NCI-H82 treated with DMSO at 0.1 percent for 48 hours (cell line): ENCODE measurements at regions not wholly inside any gene's neighbourhood (a gene's known extent, or its start where the extent isn't known, plus 50 kb on each side); places are given as distances from the start of the nearest gene placed in this dataset.
A peak's percentile ranks its signal among the peaks of the same experiment; 100 is the strongest.
"Not testable (repeated sequence)": the region's sequence is repeated elsewhere in the genome, so short reads cannot be mapped to it uniquely, and the experiment has no call there.

Experiments used
- DNase-seq: peaks from one replicate; lab custom pipeline; 2025; ENCODE audit not compliant: unreplicated experiment; lab: John Stamatoyannopoulos, UW

DNA sequence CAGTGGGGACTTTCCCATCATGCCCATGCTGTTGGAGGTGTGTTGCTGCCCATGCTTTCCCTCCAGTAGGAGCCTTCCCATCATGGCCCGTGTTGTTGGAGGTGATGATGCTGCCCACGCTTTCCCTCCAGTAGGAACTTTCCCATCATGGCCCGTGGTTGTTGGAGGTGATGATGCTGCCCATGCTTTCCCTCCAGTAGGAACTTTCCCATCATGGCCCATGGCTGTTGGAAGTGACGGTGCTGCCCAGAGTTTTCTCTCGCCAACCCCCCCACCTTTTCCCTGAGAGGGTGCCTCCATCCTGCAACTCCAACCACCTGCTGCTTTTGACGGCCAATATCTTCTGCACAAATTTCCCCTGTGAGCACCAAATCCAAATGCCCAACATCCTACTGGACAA lies 205.7 kb downstream of the TOMM20 start:
- no peak for DNase-seq

DNA sequence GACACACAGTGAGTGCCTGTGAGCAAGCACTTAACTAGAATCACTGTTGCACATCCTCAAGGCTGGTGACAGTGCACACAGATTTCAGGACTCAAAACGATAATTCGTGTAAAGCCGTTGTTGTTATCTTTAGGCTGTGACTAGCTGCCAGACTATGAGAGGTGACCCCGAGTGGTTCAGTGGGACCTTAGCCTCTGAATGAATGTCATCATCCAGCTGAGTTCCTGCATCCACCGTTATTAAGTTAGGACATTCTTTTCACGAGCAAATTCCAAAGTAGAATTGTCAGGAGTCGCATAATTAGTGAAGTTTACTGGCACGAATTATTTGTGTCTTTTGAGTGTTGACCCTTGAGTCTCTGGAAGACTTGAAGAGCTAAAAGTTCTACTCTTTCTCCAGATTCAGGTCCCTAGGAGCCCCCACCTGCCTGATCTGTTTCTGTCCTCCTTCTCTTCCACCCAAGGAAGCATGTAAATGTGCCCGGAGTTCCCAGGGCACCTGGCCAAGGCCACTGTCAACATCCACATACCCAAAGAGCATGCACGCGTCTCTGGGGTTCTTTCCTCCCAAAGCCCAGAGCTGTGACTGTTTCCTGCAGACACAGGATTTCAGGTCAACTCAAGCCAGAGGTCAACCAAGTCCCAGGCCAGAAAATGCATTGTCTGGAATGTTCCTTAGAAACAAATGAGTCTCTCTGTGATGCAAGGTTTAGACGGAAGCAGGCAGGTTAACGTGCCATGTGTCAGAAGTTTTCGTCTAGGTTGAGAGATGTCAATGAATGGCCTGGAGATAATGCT lies 207.2 kb downstream of the TOMM20 start:
- no peak for DNase-seq

DNA sequence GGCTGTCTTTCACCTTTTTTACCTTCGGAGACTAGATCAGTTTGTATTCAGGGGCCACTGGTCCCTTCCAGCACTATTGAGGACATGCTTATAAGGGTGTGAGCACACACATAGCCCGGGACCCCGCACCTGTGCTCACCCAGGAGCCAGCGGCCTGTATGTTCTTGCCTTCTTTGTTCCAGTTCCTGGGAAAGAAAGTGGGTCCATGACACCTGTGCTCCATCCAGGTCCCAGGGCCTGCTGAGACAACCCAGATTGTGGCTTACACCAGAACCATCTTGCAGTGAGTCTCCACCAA lies 207.8 kb downstream of the TOMM20 start:
- DNase-seq = no peak

DNA sequence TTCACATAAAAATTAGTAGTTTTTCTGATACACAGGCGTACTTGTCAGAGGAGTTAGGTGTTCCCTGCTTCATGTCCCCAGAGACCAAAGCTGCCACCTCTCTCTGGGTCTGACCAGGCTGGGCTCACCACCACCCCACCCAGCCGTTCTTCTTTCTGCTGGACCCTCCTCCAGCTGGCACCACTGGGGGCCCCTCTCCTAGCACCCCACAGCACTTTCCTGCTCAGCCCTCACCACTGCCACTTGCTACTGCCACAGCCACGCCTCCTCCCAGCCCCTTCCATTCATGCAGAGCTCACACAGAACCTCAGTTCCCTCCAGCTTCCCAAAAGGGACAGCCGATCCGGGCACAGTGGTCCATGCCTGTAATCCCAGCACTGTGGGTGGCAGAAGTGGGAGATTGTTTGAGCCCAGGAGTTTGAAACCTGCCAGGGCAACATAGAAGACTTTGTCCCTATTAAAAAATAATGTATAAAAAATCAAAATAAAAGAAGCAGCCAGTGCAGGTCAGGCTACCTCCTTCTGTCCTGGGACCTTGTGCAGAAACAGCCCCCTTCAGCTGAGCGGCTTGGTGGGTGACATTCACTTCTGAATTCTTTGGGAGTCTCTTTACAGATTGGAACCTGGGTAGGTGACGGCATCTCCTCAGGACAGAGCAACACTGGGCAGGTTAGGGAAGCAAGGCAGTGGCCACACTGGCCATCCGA lies 208.3 kb downstream of the TOMM20 start:
- no peak for DNase-seq

DNA sequence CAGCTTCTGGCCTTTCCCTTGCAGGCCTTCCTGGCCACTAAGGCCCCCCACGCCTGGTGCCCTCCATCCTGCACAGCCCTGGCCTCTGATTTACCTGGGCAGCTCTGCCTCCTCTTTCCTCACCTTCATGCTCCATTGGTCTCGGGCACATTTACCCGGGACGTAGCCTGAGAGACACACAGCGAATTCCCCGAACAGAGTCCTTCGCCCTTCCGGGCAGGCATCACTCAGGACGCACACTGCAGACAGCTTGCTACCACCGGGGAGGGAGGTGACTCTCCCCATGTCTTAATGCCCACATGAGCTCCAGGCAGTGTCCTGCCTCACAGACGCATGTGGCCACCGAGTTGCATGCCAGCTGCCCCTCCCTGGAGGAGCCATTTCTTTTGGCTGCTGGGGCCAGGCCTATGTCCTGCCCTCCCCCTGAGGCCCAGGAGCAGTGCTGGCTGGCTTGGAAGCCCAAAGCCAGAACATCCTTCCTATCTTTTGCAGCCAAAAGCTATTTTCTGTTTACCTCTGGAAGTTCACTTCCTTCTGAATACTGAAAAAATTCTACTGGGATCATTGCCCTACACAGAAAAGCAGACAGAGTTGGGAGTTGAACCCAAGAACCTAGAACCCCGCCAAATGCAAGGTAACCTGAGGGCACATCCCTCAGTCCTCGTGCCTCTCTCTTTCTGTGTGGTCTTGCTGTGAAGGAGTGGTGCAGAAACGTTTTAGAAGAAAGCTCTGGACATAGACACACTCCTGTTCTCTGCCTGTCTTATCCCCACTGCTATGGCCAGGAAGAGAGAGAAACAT lies 209.5 kb downstream of the TOMM20 start:
- no peak for DNase-seq

DNA sequence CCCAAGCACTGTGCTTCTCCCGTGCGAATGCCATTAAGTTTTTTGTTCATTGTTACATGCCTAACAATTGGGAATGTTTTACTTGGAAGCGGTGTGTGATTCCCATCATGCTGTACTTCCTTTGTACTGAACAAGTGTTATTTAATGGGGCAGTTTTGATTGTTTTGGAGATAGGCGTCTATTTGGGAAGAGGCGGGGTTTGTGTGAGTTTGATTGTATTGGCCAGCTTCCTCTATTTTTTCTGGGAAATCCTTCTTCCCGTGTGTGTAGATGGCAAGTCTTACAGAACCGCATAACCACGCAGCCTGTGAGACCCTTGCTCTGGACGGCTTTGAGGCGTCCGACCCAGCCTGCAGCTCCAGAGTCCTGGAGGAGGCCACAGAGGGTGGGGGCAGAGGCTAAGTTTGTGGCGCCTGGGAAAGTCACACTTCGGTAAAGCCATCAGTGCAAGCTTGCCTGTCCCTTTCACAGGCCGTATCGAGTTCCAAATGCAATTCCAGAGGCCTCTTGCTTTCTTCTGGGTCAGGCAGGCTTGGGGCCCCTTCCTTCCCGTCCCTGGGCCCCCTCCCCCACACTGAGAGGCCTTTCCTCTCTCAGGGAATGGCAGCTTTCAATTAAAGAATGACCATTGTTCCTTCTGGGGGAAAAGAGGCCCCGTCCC lies 210.3 kb downstream of the TOMM20 start:
- DNase-seq = no peak

DNA sequence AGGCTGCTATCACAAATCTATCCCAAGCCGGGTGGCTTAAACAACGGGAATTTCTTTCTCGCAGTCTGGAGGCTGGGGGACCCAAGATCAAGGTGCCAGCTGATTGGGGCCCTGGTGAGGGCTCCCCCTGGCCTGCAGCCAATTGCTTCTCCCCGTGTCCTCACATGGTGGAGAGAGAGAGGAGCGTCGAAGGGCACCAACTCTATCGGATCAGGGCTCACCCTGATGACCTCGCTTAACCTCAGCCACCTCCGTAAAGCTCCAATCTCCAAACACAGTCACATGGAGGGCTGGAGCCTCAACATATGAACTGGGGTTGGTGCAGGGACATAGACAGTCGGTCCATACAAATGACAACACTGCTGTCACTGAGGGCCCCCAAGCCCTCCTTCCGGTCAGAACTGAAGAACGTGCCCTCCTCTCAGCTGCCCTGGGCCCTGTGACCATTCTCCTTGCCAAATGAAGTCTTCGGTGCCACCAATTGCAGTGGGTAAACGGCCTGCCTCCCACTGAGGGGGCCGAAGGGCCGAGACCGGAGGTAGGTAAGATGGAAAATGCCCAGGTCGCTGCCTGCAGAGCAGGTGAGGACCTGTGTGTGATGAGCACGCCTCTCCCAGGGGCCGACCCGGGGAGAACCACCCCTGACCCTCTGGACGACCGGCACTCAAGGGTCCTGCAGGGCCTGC lies 211.0 kb downstream of the TOMM20 start:
- no peak for DNase-seq

DNA sequence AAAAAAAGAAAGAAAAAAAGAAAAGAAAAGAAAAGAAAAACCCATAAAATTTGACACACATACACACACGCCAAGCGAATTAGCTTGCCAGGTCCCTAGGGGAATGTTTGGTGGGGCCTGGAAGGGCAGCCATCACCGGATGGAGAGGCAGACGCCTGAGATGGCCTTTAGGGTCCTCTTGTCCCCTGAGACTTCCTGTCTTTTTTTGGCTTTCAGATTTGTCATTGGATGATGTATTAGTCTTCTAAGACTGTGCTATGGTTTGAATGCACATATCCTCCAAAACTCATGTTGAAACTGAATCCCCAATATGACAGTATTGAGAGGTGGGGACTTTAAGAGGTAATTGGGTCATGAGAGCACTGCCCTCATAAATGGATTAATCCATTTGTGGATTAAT lies 211.8 kb downstream of the TOMM20 start:
- peak; percentile 31 for DNase-seq

DNA sequence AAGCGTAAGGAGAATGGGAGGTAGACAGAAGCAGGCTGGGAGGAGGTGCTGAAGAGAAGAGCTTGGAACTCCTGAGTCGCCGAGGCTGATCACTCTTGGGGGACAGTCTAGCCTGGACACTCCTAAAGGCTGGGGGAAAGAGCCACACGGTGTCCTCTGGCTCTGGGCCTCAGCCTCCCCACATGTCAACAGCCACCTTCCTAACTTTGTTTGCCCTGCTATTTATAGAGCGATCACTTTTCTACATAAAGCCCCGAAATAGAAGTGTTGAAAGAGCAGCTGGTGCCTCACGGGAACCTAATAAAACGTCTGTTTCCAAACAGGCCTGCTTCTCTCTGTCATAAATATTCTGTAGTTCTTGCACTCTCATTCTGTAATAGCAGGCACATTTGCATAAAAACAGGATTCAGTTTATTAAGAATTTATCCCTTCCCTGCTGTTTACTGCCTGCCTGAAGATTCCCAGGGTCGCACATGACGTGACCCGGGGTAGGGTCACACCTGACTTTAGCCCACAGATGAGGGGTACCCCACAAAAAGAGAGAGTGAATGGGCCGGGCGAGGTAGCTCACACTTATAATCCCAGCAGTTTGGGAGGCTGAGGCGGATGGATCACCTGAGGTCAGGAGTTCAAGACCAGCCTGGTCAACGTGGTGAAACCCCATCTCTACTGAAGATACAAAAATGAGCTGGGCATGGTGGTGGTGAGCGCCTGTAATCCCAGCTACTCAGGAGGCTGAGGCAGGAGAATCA lies 212.5 kb downstream of the TOMM20 start:
- no peak for DNase-seq

DNA sequence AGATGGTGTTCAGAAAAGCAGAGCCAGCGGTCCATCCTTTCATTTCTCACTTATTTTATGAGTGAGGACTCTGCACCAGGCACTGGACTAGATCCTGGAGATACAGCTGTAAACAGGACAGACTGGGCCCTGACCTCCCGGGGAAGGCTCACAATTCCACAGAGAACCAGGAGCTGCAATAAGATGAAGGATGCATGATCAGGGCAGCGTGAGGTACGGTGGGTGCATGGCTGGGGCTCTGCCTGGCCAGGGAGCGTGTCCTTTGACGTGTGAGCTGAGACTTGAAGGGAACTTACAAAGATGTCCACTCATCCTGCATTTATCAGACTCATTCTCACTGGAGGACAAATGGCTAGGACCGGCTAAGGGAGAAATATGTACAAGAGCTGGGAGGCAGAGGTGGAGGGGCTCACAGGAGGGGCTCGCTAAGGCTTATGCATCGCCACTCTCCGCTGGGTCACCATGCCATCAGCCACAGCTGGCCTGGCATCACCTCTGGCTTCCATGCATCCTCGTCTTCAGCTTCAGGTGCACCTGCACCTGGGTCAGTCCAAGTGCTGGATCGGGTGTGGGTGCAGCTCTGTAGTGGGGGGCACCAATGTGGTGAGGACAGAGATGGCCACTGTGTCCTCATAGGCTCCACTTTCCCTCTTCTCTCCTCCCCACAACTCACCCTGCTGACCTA lies 213.9 kb downstream of the TOMM20 start:
- DNase-seq = no peak

DNA sequence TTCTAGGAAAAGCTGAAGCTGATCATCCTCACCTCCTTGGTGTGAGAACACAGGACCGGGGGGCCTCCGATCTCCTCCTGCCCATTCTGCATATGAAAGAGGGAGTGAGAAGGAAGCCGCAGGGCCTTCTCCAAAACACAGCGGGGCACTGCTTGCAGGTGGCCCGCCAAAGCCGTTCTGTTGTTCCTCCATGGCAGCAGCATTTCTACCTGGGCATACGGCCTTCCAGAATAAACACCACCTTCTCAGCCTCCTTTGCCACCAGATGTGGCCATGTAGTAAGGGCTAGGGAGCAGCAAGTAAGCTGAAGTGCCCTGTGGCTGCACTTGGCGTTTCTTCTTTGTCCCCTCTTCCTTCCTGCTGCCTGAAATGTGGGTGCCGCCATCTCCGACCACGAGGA lies 214.9 kb downstream of the TOMM20 start:
- DNase-seq = no peak

DNA sequence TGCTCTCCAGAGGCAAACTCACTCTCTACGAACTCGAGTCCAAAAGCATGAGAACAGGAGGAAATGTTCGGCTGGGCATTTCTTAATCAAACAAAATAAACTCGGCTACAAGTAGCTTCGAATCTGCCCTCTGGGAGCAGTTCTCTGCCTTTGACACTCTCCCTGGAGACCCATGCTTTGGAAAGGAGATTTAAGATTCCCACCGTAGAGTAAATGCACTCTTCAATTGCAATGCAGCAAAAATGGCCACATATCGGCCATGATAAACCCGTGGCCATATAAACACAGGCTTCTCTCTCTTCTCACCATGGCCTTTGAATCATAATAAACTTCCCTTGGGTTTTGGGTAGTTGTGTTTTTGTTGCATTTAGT lies 215.4 kb downstream of the TOMM20 start:
- no peak for DNase-seq

DNA sequence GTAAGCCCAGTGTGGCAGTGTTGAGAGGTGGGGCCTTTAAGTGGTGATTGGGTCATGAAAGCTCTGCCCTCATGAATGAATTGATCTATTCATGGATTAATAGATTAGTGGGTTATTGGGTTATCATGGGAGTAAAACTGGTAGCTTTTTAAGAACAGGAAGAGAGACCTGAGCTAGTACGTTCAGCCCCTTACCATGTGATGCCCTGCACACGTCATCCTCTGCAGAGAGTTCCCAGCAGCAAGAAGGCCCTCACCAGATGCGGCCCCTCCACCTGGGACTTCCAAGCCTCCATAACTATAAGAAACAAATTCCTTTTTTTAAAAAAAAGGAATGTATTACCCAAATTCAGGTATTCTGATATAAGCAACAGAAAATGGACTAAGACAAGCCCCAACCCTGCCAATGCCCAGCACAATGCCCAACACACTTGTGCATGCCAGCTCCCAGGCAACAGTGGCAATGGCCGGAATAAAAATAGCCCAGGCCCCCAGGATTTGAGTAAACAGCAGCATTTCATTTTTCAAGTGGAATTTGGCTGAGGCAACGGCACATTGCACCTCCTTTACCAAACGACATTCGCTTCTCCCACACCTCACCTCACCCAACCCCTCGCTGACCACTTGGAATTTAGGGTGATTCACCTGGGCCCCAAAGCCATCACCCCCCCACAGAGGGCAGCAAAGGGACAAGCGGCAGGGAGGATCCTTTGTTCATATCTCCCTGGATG lies 215.9 kb downstream of the TOMM20 start:
- DNase-seq = no peak

DNA sequence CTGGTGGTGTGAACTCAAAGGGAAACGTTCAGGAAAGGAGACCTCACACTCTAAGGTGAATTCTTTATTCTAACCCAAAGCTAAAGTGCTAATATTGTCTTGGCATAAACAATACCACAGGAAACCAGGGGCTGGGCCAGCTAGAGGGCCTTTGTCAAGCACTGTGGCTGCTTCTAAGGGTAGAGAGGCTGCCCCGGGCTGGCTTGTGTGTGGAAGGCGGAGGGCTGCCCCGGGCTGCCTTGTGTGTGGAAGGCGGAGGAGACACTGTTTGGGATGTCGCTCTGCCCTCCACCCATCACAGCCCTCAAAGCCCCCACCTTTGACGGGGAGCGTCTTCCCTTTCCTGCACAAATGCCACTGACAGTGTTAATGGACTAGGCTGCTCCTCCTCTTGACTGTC lies 216.8 kb downstream of the TOMM20 start:
- DNase-seq = no peak

DNA sequence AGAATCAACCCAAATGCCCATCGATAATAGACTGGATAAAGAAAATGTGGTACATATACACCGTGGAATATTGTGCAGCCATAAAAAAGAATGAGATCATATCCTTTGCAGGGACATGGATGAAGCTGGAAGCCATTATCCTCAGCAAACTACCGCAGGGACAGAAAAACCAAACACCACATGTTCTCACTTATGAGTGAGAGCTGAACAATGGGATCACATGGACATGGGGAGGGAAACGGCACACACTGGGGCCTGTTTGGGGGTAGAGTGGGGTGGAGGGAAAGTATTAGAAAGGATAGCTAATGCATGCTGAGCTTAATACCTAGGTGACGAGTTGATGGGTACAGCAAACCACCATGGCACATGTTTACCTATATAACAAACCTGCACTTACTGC lies 217.5 kb downstream of the TOMM20 start:
- not testable (repeated sequence) for DNase-seq

DNA sequence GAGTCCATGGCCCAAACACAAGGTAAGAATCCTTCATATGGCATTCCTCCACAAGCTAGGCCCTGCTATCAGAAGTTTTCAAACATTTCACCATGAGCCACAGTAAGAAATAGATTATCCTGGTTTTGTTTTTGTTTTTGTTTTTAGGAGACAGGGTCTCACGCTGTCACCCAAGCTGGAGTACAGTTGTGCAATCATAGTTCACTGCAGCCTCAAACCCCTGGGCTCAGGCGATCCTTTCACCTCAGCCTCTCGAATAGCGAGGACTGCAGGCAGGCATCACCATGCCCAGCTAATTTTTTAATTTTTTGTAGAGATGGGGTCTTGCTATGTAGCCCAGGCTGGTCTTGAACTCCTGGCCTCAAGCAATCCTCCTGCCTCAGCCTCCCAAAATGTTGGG lies 218.8 kb downstream of the TOMM20 start:
- DNase-seq = no peak

DNA sequence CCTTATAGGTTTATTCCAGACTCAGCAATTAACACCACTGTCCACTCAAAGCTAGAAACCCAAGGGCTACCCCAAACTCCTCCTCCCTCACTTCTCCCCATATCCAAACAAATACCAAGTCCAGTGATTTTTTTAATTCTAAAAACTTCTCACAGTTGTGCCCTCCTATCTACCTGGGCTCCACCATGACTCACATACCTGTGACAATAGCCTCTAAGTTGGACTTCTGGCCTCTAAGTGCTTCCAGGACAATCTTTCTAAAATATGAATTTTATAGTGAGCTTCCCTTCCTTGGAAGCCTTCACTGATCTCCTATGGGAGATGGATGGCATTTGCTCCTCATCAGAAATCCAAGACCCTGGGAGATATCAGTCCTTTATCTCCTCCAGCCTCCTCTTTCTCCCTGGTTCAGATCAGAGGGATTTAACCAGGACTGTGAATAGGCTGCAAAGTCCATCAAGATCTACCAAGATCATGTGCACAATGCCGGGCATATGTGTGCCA lies 219.3 kb downstream of the TOMM20 start:
- no peak for DNase-seq

DNA sequence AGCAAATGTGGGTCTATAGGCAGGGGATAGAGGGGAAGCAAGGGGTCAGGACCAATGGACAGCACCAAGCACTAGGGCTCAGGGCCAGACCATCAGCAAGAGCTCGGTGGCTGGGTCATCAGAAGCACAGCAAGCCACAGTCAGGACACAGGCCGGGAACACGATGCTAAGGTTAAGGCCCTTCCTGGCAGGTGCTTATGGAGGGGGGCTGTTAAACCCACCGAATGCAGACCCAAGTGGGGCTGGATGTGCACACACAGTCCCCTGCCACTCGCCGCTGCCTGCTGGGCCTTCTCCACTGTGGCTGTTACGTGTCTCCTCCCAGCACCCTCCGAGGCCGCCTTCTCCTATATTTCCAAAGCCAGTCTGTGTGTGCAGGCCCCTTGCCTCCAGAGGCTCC lies 220.1 kb downstream of the TOMM20 start:
- DNase-seq = no peak

DNA sequence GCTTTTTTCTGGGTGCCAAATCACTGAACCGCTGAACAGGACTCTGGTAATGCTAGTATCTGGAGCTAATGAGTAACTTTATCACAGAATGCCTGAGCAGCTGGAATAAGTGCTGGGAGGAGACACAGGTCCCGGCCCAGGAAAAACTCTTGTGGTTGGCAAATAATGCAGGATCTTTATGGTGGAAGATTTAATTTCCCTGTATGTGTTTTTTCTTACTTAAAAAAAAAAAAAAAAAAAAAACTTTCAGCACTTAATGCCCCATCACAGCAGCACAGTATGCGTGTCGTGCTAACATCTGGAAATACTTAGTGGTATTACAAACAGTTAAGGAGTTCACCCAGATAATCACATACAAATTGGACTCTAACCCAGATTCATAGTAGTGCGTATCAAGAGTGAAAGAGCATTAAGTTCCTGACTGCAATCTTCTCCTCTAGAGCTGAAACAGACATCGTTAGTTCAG lies 220.7 kb downstream of the TOMM20 start:
- DNase-seq = no peak
